ENCODE measurements at regions not wholly inside any gene's neighbourhood (a gene's known extent, or its start where the extent isn't known, plus 50 kb on each side); places are given as distances from the start of the nearest gene placed in this dataset.
A peak's percentile ranks its signal among the peaks of the same experiment; 100 is the strongest.

- no peak for TF ChIP-seq CTCF (IDR thresholded peaks at IDR 0.05; ENCODE audit: insufficient read depth, low read depth, low read length)
- DNase-seq (ENCODE audit: low read depth): no peak
- H3K4me3 ChIP-seq (ENCODE audit: low read depth, low read length): no peak overlapping the region
Measured at GRCh38 chr5:67478337-67478736, 281.7 kb upstream of the CD180 start.

- DNase-seq (ENCODE audit: low read depth): no peak
- TF ChIP-seq CTCF (IDR thresholded peaks at IDR 0.05; ENCODE audit: insufficient read depth, low read depth, low read length): no peak
- H3K4me3 ChIP-seq (ENCODE audit: low read depth, low read length): no peak overlapping the region
Measured at GRCh38 chr5:67476995-67477394, 280.4 kb upstream of the CD180 start.

- no peak overlapping the region for H3K4me3 ChIP-seq (ENCODE audit: low read depth, low read length)
- DNase-seq (ENCODE audit: low read depth): peak; percentile 26
- TF ChIP-seq CTCF (IDR thresholded peaks at IDR 0.05; ENCODE audit: insufficient read depth, low read depth, low read length): no peak
Measured at GRCh38 chr5:67476531-67476930, 279.9 kb upstream of the CD180 start.

- H3K4me3 ChIP-seq (ENCODE audit: low read depth, low read length): no peak overlapping the region
- peak; percentile 5 for DNase-seq (ENCODE audit: low read depth)
- TF ChIP-seq CTCF (IDR thresholded peaks at IDR 0.05; ENCODE audit: insufficient read depth, low read depth, low read length): no peak
Measured at GRCh38 chr5:67475489-67475888, 278.9 kb upstream of the CD180 start.

- no peak overlapping the region for H3K4me3 ChIP-seq (ENCODE audit: low read depth, low read length)
- no peak for DNase-seq (ENCODE audit: low read depth)
- no peak for TF ChIP-seq CTCF (IDR thresholded peaks at IDR 0.05; ENCODE audit: insufficient read depth, low read depth, low read length)
Measured at GRCh38 chr5:67474597-67475238, 278.1 kb upstream of the CD180 start.

- no peak overlapping the region for H3K4me3 ChIP-seq (ENCODE audit: low read depth, low read length)
- no peak for TF ChIP-seq CTCF (IDR thresholded peaks at IDR 0.05; ENCODE audit: insufficient read depth, low read depth, low read length)
- no peak for DNase-seq (ENCODE audit: low read depth)
Measured at GRCh38 chr5:67467110-67467509, 270.5 kb upstream of the CD180 start.
